ENCODE measurements at regions not wholly inside any gene's neighbourhood (a gene's known extent, or its start where the extent isn't known, plus 50 kb on each side); places are given as distances from the start of the nearest gene placed in this dataset.

- Histone ChIP-seq H2AFZ (ENCODE audit: low read depth, low read length) (no peak overlapping the region), H3K4me2 (ENCODE audit: low read length) (peak overlapping the region; percentile 50), H4K20me1 (ENCODE audit: insufficient read depth, low read length) (no peaks in the 10 kb centered on the region), H3K79me2 (ENCODE audit: low read length) (no peaks in the 10 kb centered on the region), H3K4me1 (ENCODE audit: low read length) (peaks cover 10% of the 10 kb centered on the region), H3K27me3 (ENCODE audit: low read depth, low read length) (no peaks in the 10 kb centered on the region), H3K4me3 (ENCODE audit: low read length) (0 out of 2 replicates have a peak overlapping the region, but pooled peaks have one; percentile 10), H3K36me3 (replicated peaks; ENCODE audit: low read depth, low read length) (no peaks in the 10 kb centered on the region), H3K9ac (ENCODE audit: low read length) (no peak overlapping the region), H3K27ac (ENCODE audit: low read length) (no peak overlapping the region), H3K9me3 (ENCODE audit: insufficient read depth, low read length) (no peaks in the 10 kb centered on the region)
- TF ChIP-seq CTCF (IDR thresholded peaks at IDR 0.05; ENCODE audit: low read depth, low read length): no peak
- TF ChIP-seq EZH2phosphoT487 (IDR thresholded peaks at IDR 0.05; ENCODE audit: low read depth): no peak
These were observed 838.3 kb downstream of the VGLL3 start for GRCh38 chr3:86152620-86153019.

- H3K27ac ChIP-seq (ENCODE audit: low read length): no peak overlapping the region
- H2AFZ ChIP-seq (ENCODE audit: low read depth, low read length): no peak overlapping the region
- no peaks in the 10 kb centered on the region for H3K9me3 ChIP-seq (ENCODE audit: insufficient read depth, low read length)
- H3K9ac ChIP-seq (ENCODE audit: low read length): no peak overlapping the region
- no peak for TF ChIP-seq EZH2phosphoT487 (IDR thresholded peaks at IDR 0.05; ENCODE audit: low read depth)
- no peak for TF ChIP-seq CTCF (IDR thresholded peaks at IDR 0.05; ENCODE audit: low read depth, low read length)
- H3K4me1 ChIP-seq (ENCODE audit: low read length): peaks cover 10% of the 10 kb centered on the region
- no peaks in the 10 kb centered on the region for H3K36me3 ChIP-seq (replicated peaks; ENCODE audit: low read depth, low read length)
- no peak overlapping the region for H3K4me3 ChIP-seq (ENCODE audit: low read length)
- H4K20me1 ChIP-seq (ENCODE audit: insufficient read depth, low read length): no peaks in the 10 kb centered on the region
- no peaks in the 10 kb centered on the region for H3K27me3 ChIP-seq (ENCODE audit: low read depth, low read length)
- H3K4me2 ChIP-seq (ENCODE audit: low read length): no peak overlapping the region
- H3K79me2 ChIP-seq (ENCODE audit: low read length): no peaks in the 10 kb centered on the region
These were observed 841.9 kb downstream of the VGLL3 start for GRCh38 chr3:86149054-86149453.

GRCh38 chr3:86147119-86147518, 843.8 kb downstream of the VGLL3 start:
- Histone ChIP-seq H3K9me3 (ENCODE audit: insufficient read depth, low read length) (no peaks in the 10 kb centered on the region), H3K79me2 (ENCODE audit: low read length) (no peaks in the 10 kb centered on the region), H3K9ac (ENCODE audit: low read length) (no peak overlapping the region), H3K4me2 (ENCODE audit: low read length) (no peak overlapping the region), H4K20me1 (ENCODE audit: insufficient read depth, low read length) (no peaks in the 10 kb centered on the region), H2AFZ (ENCODE audit: low read depth, low read length) (no peak overlapping the region), H3K27me3 (ENCODE audit: low read depth, low read length) (no peaks in the 10 kb centered on the region), H3K4me3 (ENCODE audit: low read length) (no peak overlapping the region), H3K27ac (ENCODE audit: low read length) (no peak overlapping the region), H3K4me1 (ENCODE audit: low read length) (0 out of 2 replicates have a peak, but pooled peaks cover under 1% of the 10 kb centered on the region), H3K36me3 (replicated peaks; ENCODE audit: low read depth, low read length) (no peaks in the 10 kb centered on the region)
- TF ChIP-seq EZH2phosphoT487 (IDR thresholded peaks at IDR 0.05; ENCODE audit: low read depth) (no peak), CTCF (IDR thresholded peaks at IDR 0.05; ENCODE audit: low read depth, low read length) (peak; percentile 23)

GRCh38 chr3:86126552-86126951, 864.4 kb downstream of the VGLL3 start:
- TF ChIP-seq EZH2phosphoT487 (IDR thresholded peaks at IDR 0.05; ENCODE audit: low read depth) (no peak), CTCF (IDR thresholded peaks at IDR 0.05; ENCODE audit: low read depth, low read length) (no peak)
- H4K20me1 ChIP-seq (ENCODE audit: insufficient read depth, low read length): no peaks in the 10 kb centered on the region

More at GRCh38 chr3:86126552-86126951, 864.4 kb downstream of the VGLL3 start:
- Histone ChIP-seq H3K4me1 (ENCODE audit: low read length) (no peaks in the 10 kb centered on the region), H3K36me3 (replicated peaks; ENCODE audit: low read depth, low read length) (no peaks in the 10 kb centered on the region), H3K27me3 (ENCODE audit: low read depth, low read length) (no peaks in the 10 kb centered on the region), H3K9ac (ENCODE audit: low read length) (no peak overlapping the region), H3K4me2 (ENCODE audit: low read length) (no peak overlapping the region), H3K4me3 (ENCODE audit: low read length) (no peak overlapping the region), H3K27ac (ENCODE audit: low read length) (no peak overlapping the region), H3K9me3 (ENCODE audit: insufficient read depth, low read length) (no peaks in the 10 kb centered on the region), H2AFZ (ENCODE audit: low read depth, low read length) (no peak overlapping the region), H3K79me2 (ENCODE audit: low read length) (no peaks in the 10 kb centered on the region)
